Stimulated activated CD8-positive, alpha-beta memory T cell treated with anti-CD3 and anti-CD28 coated beads, Interleukin-12 subunit alpha, Interleukin-12 subunit beta, amount 100 ng/mL, for 24 hours (primary cell): ENCODE measurements at regions not wholly inside any gene's neighbourhood (a gene's known extent, or its start where the extent isn't known, plus 50 kb on each side); places are given as distances from the start of the nearest gene placed in this dataset.
"Not testable (repeated sequence)": the region's sequence is repeated elsewhere in the genome, so short reads cannot be mapped to it uniquely, and the experiment has no call there.

Experiments
- DNase-seq: peaks from one replicate; pipeline ENCODE4 v3.0.0-alpha.2; 2020; ENCODE audit errors: extremely low read depth

DNA sequence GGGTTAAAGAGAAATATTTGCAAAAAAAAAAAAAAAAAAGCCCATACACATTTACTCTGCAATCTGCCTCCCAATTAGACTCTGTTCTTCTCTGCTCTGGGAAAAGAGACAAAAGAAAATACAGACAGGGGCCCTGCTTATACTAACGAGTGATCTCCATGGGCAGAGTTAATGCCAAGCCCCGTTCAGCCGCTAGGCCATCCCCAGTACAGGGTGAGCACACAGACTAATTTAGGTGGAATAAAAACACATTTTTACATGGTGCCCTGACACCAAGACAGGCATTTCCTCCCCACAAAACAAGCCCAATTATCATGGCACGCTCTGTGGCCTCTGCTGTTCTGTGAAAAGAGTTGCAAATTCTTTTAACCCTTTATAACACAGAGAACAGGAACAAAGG is 356.3 kb upstream of the C16orf82 start:
- no peak for DNase-seq

DNA sequence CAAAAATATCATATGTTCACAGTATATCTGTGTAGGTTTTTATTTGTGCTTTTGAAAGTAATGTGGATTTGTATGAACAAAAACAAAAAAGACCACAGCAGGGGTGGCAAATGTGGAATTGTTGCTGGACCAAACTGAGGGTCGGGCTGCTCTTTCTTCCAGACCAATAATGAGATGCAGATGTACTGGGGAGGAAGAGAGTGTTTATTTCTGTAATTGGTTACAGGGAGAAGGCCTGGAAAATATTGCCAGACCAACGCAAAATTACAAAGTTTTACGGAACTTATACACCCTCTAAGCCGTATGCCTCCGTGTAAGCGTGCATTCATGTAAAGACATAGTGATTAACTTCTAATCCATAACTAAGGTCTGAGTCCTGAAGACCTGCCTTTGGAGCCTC is 353.9 kb upstream of the C16orf82 start:
- no peak for DNase-seq

DNA sequence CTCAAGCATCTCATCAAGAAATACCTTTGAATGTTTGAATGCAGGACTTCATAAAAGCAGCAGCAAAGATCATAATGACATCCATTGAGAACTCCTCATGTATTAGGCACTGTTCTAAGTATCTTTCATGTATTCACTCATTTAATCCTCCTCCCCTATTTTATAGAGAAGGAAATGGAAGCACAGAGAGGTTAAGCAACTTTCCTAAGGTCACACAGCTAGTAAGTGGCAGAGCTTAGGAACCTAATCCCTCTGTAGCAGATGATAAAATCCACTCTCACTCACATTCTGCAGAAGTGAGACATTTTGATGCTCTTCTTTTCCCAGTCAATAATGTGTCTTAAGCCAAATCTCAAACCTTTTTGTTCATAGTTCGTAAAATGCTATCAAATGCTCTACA is 350.8 kb upstream of the C16orf82 start:
- DNase-seq = no peak

DNA sequence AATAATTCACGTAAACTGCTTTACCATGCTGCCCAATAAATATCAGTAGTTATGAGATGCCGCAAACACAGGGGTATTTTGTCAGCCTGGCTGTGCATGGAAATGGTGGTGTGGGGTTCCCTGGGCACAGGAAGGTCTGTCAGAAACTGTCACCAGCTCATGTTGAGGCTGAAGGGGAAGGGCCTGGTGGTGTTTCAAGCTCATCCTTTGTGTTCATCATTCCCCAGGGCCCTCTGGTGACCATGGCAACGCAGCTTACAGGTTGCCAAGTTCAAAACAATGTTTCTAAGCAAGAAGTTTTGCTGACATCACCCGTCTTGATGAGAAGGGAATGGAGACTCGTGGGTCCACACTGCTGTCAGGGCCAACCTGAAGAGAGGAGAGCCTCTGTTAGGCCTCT is 348.9 kb upstream of the C16orf82 start:
- no peak for DNase-seq

- DNase-seq = no peak
These were observed 345.4 kb upstream of the C16orf82 start for GRCh38 chr16:26721290-26721689.

DNA sequence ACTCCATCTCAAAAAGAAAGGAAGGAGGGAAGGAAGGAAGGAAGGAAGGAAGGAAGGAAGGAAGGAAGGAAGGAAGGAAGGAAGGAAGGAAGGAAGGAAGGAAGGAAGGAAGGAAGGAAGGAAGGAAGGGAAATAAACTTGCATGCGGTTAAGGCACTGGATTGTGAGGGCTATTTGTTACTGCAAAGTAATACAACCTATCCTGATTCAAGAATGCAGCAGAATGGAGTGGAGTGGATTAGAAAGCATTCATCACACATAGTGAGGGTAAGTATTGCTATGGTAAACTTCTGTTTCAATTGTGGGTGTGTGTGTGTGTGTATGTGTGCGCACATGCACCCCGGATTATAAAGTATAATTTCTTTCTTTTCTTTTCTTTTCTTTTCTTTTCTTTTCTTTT is 344.8 kb upstream of the C16orf82 start:
- not testable (repeated sequence) for DNase-seq

DNA sequence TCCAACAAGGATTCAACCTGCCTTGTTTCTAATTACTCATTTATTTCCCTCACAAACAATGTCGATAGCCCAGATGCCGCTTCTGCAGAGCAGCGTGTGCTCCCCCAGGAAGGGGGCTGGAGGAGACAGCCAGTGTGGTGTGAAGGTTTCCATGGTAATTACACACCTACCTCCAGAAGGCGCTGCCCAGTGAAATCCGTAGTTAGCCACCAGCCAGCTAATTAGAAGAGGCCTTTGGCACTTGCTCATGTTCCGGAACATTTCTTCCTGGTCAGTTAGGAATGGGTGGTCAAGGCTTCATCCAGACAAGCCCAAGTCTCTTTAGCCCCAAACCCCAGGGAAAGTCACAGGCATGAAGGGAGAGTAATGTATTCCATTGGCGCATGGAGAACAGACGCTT is 342.5 kb upstream of the C16orf82 start:
- DNase-seq = no peak

DNA sequence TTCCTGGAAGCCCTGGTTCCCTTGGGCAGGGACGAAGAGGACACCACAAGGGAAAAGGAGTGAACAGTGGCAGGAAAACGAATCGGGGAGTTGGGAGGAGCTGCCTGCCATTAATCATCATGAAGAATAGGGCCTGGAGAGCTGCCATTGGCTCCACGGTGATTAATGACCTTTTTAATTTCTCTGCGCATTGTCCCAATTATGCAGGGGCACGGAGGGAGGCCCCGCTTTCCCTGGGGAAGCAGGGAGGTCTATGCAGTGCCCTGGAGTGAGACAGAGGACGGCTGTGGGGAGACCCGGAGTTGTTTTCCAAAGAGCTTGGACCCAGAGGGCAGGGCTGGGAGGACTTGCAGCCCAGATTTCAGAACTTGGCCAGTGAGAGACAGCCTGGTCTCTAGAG is 338.9 kb upstream of the C16orf82 start:
- DNase-seq = no peak

- DNase-seq = no peak
These were observed 336.7 kb upstream of the C16orf82 start for GRCh38 chr16:26729951-26730541.

DNA sequence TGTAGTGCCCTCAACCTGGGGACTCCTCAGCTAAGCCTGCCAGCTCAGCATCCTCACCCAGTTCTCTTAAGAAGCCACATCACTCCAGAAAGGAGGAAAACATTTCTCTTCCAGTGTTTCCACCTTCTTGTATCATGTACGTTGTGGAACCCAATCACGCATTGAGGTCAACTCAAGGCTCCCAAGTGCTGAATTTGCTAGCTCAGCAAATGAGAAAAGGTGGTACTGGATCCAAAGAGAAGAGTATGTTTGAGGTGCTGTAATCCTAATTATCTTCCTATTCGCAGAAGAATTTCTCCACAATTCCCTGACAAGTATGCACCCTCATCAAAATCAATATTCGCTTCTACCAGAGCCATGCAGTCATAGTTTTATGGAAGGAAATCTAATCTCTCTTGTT is 335.0 kb upstream of the C16orf82 start:
- no peak for DNase-seq

DNA sequence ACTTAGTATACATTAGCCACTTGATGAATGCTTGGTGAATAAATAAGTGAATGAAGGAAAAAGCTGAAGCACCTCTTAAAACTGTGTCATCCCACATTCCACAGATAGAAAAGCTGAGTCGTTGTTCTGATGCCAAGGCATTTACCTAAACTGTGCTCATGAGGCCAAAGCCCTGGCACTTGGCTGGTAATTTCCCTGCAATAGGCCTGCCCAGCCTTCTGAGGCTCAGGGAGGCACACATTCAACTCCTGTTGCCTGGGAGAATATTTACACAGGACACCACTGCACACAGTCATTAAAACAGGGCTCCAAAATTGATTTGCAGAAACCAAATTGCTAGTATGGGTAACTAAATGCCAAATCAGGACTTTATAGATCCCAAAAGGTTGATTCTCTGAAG is 333.0 kb upstream of the C16orf82 start:
- no peak for DNase-seq

- no peak for DNase-seq
These were observed 331.2 kb upstream of the C16orf82 start for GRCh38 chr16:26735521-26735920.

GRCh38 chr16:26736084-26736483 is 330.6 kb upstream of the C16orf82 start:
- no peak for DNase-seq

- DNase-seq = no peak
These were observed 326.0 kb upstream of the C16orf82 start for GRCh38 chr16:26740771-26741170.

- no peak for DNase-seq
These were observed 324.7 kb upstream of the C16orf82 start for GRCh38 chr16:26742040-26742439.

GRCh38 chr16:26744430-26744829 is 322.3 kb upstream of the C16orf82 start:
- no peak for DNase-seq

DNA sequence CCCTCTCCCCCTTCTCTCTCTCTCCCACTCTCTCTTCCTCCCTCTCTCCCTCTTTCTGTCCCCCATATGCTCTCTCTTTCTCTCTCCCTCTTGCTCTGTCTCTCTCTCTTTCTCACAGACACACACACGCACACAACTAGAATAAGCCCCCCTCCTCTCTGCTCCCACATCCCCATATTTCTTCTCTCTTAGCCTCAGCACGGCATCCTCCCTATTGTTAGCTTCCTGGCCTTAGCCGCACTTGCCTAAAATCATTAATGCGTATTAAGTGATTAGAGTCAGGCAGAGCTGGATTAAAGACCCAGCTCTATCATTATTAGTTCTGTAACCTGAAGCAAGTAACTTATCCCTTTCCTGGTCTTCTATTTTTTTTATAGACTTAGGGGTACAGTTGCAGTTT is 319.0 kb upstream of the C16orf82 start:
- DNase-seq = no peak

- DNase-seq = no peak
These were observed 317.7 kb upstream of the C16orf82 start for GRCh38 chr16:26749072-26749471.

GRCh38 chr16:26752166-26752565 is 314.6 kb upstream of the C16orf82 start:
- no peak for DNase-seq

DNA sequence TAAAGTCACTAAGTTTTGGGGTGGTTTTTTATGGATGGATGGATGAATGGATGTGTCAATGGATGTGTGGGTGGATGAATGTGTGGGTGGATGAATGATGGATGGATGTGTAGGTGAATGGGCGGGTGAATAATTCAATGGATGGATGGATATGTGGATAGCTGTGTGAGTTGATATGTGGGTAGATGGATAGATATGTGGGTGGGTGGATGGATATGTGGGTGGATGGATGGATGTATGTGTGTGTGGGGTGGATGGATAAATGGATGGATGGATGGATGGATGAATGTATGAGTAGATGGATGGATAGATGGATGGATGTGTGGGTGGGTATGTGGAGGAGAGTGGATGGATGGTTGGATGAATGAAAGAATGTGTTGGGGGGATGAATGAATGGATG is 310.1 kb upstream of the C16orf82 start:
- DNase-seq = no peak

DNA sequence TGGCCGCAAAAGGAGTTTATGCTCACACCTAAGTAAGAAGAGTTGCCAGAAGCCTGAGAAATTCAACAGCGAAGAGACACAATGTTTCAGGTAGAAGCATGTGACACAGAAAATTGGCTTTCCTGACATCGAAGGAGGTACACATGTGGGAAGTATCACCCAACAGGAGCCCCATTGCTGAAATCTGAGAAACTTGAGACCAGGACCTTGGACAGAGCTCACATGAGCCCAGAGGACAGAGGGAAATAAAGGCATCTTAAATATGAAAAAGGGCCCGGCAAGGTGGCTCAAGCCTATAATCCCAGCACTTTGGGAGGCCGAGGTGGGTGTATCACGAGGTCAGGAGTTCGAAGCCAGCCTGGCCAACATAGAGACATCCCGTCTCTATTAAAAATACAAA is 304.1 kb upstream of the C16orf82 start:
- DNase-seq = no peak

DNA sequence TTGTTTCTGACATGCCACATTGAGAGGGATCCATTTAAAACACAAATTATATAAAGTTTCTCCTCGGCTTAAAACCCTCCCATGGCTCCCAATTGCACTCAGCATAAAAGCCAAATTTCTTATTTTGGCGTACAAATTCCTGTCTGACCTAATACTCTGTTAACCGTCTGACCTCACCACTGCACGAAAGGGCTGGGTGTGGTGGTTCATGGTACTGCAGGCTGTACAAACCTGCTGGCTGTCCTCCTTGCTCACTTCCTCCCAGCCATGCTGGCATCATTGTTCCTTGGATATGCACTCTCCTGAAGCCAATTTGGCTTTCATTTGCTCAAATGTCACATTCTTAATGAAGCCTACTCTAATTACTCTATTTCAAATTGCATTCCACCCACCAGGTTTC is 301.6 kb upstream of the C16orf82 start:
- no peak for DNase-seq

DNA sequence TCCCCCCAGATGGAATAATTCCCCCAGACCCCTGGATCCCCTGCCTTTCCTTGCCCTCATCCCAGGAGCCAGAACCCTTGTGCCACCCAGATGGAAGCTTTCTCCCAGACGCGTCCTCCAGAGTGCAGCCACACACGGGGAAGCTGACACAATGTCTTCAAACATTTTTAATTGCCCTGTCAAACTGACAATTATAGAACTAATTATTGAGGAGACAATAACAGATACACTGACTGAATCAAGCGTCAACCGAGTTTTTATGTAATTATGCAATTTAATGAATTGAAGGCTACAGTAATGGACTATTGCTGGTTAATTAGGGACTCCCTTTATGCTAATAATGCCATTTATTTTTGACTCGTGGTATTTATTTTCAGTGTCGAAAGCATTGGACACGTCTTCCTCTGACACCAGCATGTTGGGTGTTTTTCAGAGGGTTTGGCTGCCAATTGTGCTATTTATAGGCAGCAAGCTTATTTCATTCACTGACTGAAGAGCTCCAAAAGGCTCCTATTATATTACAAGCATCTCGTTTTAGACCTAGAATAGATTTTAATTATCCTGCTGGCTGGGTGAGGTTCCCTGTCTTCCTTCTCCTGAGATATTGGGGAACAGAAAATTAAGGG is 298.2 kb upstream of the C16orf82 start:
- DNase-seq = no peak

DNA sequence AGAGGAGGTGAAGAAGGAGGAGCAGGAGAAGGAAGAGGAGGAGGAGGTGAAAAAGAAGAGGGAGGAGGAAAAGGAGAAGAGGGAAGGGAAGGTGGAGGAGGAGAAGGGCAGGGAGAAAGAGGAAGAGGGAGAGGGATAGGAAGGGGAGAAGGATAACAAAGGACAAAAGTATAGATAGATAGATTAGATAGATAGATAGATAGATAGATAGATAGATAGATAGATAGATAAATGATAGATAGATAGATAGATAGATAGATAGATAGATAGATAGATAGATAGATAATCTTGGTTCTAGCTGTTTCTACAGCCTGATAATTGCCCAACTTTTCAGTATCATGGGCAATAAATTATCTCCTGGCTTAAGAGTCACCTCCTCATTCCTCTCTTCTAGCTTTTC is 296.2 kb upstream of the C16orf82 start:
- no peak for DNase-seq
